ENCODE measurements at regions not wholly inside any gene's neighbourhood (a gene's known extent, or its start where the extent isn't known, plus 50 kb on each side); places are given as distances from the start of the nearest gene placed in this dataset.

- no peak for TF ChIP-seq CTCF (IDR thresholded peaks at IDR 0.05)
- TF ChIP-seq EZH2 (IDR thresholded peaks at IDR 0.05; ENCODE audit: borderline replicate concordance, insufficient read depth, low read depth, low read length, poor library complexity, severe bottlenecking) = no peak
These were observed 204.8 kb upstream of the IGF1R start for GRCh38 chr15:98443526-98443925.
